Smooth muscle cell (in vitro differentiated cells): ENCODE measurements at regions not wholly inside any gene's neighbourhood (a gene's known extent, or its start where the extent isn't known, plus 50 kb on each side); places are given as distances from the start of the nearest gene placed in this dataset.
"Not testable (repeated sequence)": the region's sequence is repeated elsewhere in the genome, so short reads cannot be mapped to it uniquely, and the experiment has no call there.

Source experiments
- DNase-seq: peaks from one replicate; lab custom pipeline; 2025; ENCODE audit not compliant: unreplicated experiment; lab: John Stamatoyannopoulos, UW
- H2AFZ ChIP-seq: fragments of 200-600 bp; sonication (generic); 2 replicates; pipeline ENCODE4 v1.6.0; 2016; ENCODE audit warnings: antibody characterized with exemption, low read depth, mild to moderate bottlenecking
- H3F3A ChIP-seq: fragments of 200-600 bp; sonication (generic); 2 replicates; pipeline ENCODE4 v1.6.0; 2017; ENCODE audit warnings: antibody characterized with exemption, low read depth
- H3K27ac ChIP-seq: fragments of 200-600 bp; sonication (generic); 2 replicates; pipeline ENCODE4 v1.5.1; 2016; ENCODE audit warnings: low read depth, mild to moderate bottlenecking
- H3K27me3 ChIP-seq: fragments of 200-600 bp; sonication (generic); 2 replicates; pipeline ENCODE4 v1.6.1; 2016; ENCODE audit warnings: low read depth, mild to moderate bottlenecking
- H3K36me3 ChIP-seq: fragments of 200-600 bp; sonication (generic); 2 replicates; pipeline ENCODE4 v1.5.1; 2016; ENCODE audit warnings: low read depth
- H3K4me1 ChIP-seq: fragments of 200-600 bp; sonication (generic); 2 replicates; pipeline ENCODE4 v1.5.1; 2016; ENCODE audit warnings: low read depth
- H3K4me2 ChIP-seq: fragments of 200-600 bp; sonication (generic); 2 replicates; pipeline ENCODE4 v1.6.0; 2016; ENCODE audit warnings: mild to moderate bottlenecking
- H3K4me3 ChIP-seq: fragments of 200-600 bp; sonication (generic); 2 replicates; pipeline ENCODE4 v1.5.1; 2016; ENCODE audit warnings: mild to moderate bottlenecking
- H3K79me2 ChIP-seq: fragments of 200-600 bp; sonication (generic); 2 replicates; pipeline ENCODE4 v1.6.0; 2016; ENCODE audit warnings: low read depth, mild to moderate bottlenecking
- H3K9ac ChIP-seq: fragments of 200-600 bp; sonication (generic); 2 replicates; pipeline ENCODE4 v1.6.0; 2016; ENCODE audit warnings: low read depth
- H3K9me3 ChIP-seq: fragments of 200-600 bp; sonication (generic); replicated peaks from 2 replicates; pipeline ENCODE4 v1.5.1; 2016; ENCODE audit warnings: low read depth
- H4K20me1 ChIP-seq: fragments of 200-600 bp; sonication (generic); 2 replicates; pipeline ENCODE4 v1.6.0; 2016; ENCODE audit warnings: low read depth
- whole genome bisulfite sequencing: methylation state at CpG from one replicate; pipeline ENCODE4 v1.1.7; 2016; ENCODE audit warnings: low lambda C conversion rate; 5-methylcytosine and 5-hydroxymethylcytosine counted together
- TF ChIP-seq, protein P1 (sequence below): fragments of 200-600 bp; sonication (generic); IDR thresholded peaks from 2 replicates; pipeline ENCODE4 v1.5.1; 2017; ENCODE audit warnings: borderline replicate concordance, mild to moderate bottlenecking, antibody characterized with exemption; ENCODE audit not compliant: insufficient read depth, poor library complexity, severe bottlenecking

- 95% methylated on average over 1 of the region's 1 CpG for WGBS
- H3K36me3 ChIP-seq, H3K4me1 ChIP-seq, H3F3A ChIP-seq, H3K27ac ChIP-seq, H2AFZ ChIP-seq, H3K9me3 ChIP-seq, H3K79me2 ChIP-seq, H3K4me2 ChIP-seq, H4K20me1 ChIP-seq, H3K9ac ChIP-seq, DNase-seq, H3K4me3 ChIP-seq: not testable (repeated sequence)
- peaks cover 16% of the 10 kb centered on the region for H3K27me3 ChIP-seq
Measured at GRCh38 chr16:5207862-5208498, 110.4 kb upstream of the EEF2KMT start.

DNA sequence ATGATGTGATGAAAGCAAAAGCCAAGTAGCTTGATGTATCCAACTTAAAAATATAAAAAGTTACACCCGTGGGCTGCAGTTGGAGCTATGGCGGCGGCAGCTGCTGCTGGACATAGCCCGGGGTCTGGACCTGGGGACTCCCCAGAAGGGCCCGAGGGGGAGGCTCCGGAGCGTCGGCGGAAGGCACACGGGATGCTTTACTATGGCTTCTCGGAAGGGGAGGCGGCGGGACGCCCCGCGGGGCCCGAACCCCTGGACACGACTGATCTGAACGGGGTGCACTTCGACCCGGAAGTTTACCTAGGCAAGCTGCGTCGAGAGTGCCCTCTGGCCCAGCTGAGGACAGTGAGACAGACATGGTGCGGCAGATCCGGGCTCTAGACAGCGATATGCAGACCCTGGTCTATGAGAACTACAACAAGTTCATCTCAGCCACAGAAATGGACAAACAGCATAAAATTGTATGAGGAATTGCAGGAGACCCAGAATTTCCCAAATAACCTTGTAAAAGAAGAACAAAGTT lies 109.5 kb upstream of the EEF2KMT start:
- no peaks in the 10 kb centered on the region for H3K36me3 ChIP-seq
- H3K9me3 ChIP-seq = no peaks in the 10 kb centered on the region
- no peaks in the 10 kb centered on the region for H3F3A ChIP-seq
- H3K4me1 ChIP-seq = no peaks in the 10 kb centered on the region
- WGBS = 95% methylated on average over 26 of the region's 26 CpGs
- no peak overlapping the region for H3K4me3 ChIP-seq
- TF ChIP-seq, protein P1, sequence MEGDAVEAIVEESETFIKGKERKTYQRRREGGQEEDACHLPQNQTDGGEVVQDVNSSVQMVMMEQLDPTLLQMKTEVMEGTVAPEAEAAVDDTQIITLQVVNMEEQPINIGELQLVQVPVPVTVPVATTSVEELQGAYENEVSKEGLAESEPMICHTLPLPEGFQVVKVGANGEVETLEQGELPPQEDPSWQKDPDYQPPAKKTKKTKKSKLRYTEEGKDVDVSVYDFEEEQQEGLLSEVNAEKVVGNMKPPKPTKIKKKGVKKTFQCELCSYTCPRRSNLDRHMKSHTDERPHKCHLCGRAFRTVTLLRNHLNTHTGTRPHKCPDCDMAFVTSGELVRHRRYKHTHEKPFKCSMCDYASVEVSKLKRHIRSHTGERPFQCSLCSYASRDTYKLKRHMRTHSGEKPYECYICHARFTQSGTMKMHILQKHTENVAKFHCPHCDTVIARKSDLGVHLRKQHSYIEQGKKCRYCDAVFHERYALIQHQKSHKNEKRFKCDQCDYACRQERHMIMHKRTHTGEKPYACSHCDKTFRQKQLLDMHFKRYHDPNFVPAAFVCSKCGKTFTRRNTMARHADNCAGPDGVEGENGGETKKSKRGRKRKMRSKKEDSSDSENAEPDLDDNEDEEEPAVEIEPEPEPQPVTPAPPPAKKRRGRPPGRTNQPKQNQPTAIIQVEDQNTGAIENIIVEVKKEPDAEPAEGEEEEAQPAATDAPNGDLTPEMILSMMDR = no peak
- no peaks in the 10 kb centered on the region for H4K20me1 ChIP-seq
- H3K79me2 ChIP-seq = no peaks in the 10 kb centered on the region
- H3K27me3 ChIP-seq = peaks cover 11% of the 10 kb centered on the region
- H3K27ac ChIP-seq = no peak overlapping the region
- no peak overlapping the region for H3K4me2 ChIP-seq
- H3K9ac ChIP-seq = no peak overlapping the region
- DNase-seq = no peak
- H2AFZ ChIP-seq = no peak overlapping the region

- Histone ChIP-seq H3K4me3 (no peak overlapping the region), H3K9ac (no peak overlapping the region), H3K27ac (no peak overlapping the region), H3K79me2 (no peaks in the 10 kb centered on the region), H3K4me1 (no peaks in the 10 kb centered on the region), H3K36me3 (no peaks in the 10 kb centered on the region), H2AFZ (no peak overlapping the region), H4K20me1 (no peaks in the 10 kb centered on the region), H3F3A (no peaks in the 10 kb centered on the region), H3K27me3 (peaks cover 4% of the 10 kb centered on the region), H3K9me3 (no peaks in the 10 kb centered on the region), H3K4me2 (no peak overlapping the region)
- WGBS = 79% methylated on average over 4 of the region's 4 CpGs
- TF ChIP-seq, protein P1 = no peak
- DNase-seq = no peak
Measured at GRCh38 chr16:5206331-5206990, 108.9 kb upstream of the EEF2KMT start.

DNA sequence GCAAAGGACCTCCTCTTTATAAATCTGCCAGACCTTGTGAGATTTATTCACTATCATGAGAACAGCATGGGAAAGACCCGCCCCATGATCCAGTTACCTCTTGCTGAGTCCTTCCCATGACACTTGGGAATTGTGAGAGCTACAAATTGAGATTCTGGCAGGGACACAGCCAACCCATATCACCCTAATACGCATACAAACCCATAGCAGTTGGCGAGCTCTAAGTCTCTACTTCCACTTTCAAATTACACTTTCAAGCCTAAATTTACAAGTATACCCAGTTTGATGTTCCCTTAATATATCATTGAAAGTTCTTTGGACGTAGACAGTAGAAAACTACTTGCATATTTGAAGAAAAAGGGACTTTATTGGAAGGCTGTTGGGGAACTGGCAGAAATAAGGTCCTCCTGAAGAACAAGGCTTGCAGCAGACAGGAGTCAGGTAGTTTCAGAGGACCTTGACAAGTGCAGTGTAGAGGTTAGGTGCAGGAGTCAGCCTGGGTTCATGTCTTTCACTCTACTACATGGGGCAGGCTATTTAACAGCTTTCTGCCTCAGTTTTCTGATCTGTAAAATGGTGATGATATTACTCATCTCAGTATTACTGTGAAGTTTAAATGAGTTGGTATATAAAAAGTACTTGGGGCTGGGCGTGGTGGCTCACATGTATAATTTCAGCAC lies 107.9 kb upstream of the EEF2KMT start:
- no peaks in the 10 kb centered on the region for H3K36me3 ChIP-seq
- TF ChIP-seq, protein P1 = no peak
- no peaks in the 10 kb centered on the region for H3K4me1 ChIP-seq
- no peaks in the 10 kb centered on the region for H3F3A ChIP-seq
- DNase-seq = no peak
- H3K27me3 ChIP-seq = no peaks in the 10 kb centered on the region
- no peaks in the 10 kb centered on the region for H3K9me3 ChIP-seq
- no peak overlapping the region for H3K4me3 ChIP-seq
- H4K20me1 ChIP-seq = no peaks in the 10 kb centered on the region
- H3K9ac ChIP-seq = no peak overlapping the region
- H2AFZ ChIP-seq = no peak overlapping the region
- 78% methylated on average over 5 of the region's 5 CpGs for WGBS
- H3K4me2 ChIP-seq = no peak overlapping the region
- H3K79me2 ChIP-seq = no peaks in the 10 kb centered on the region
- no peak overlapping the region for H3K27ac ChIP-seq

GRCh38 chr16:5203675-5204074 lies 106.1 kb upstream of the EEF2KMT start:
- H3K4me3 ChIP-seq, H3K79me2 ChIP-seq, H2AFZ ChIP-seq, H3K27ac ChIP-seq, H3K4me2 ChIP-seq, H3K9ac ChIP-seq, H3K27me3 ChIP-seq, DNase-seq, H3K36me3 ChIP-seq, H3K4me1 ChIP-seq, H3F3A ChIP-seq, H4K20me1 ChIP-seq, H3K9me3 ChIP-seq: not testable (repeated sequence)
- 88% methylated on average over 5 of the region's 14 CpGs for WGBS
